Activated CD4-positive, alpha-beta memory T cell treated with anti-CD3 and anti-CD28 coated beads for 36 hours (primary cell): ENCODE measurements at regions not wholly inside any gene's neighbourhood (a gene's known extent, or its start where the extent isn't known, plus 50 kb on each side); places are given as distances from the start of the nearest gene placed in this dataset.
"Not testable (repeated sequence)": the region's sequence is repeated elsewhere in the genome, so short reads cannot be mapped to it uniquely, and the experiment has no call there.

Experiments used
- CTCF ChIA-PET: fragments of 350-600 bp; sonication (Branson Sonifier 250); formaldehyde crosslinking; loops from one replicate; lab custom pipeline; 2021; ENCODE audit warnings: antibody characterized with exemption, inconsistent platforms; lab: Charles Lee
- POLR2A ChIA-PET: fragments of 350-600 bp; sonication (Branson Sonifier 250); formaldehyde crosslinking; loops from one replicate; lab custom pipeline; 2021; ENCODE audit warnings: antibody characterized with exemption; lab: Charles Lee
- DNase-seq: peaks from one replicate; pipeline ENCODE4 v3.0.0-alpha.2; 2020
- H3K27ac Mint-ChIP-seq: one replicate; pipeline ENCODE4 v1.8.0; 2021; ENCODE audit warnings: mixed read lengths
- H3K27me3 Mint-ChIP-seq: one replicate; pipeline ENCODE4 v1.8.0; 2021; ENCODE audit warnings: mixed read lengths
- H3K36me3 Mint-ChIP-seq: one replicate; pipeline ENCODE4 v1.8.0; 2021; ENCODE audit warnings: mixed read lengths
- H3K4me1 Mint-ChIP-seq: one replicate; pipeline ENCODE4 v1.8.0; 2021; ENCODE audit warnings: low read depth, mixed read lengths
- H3K4me3 Mint-ChIP-seq: one replicate; pipeline ENCODE4 v1.8.0; 2021; ENCODE audit warnings: mild to moderate bottlenecking, mixed read lengths
- H3K9me3 Mint-ChIP-seq: one replicate; pipeline ENCODE4 v1.8.0; 2021; ENCODE audit warnings: mixed read lengths
- intact Hi-C: fragments of 100-400 bp; cut with micrococcal nuclease; formaldehyde crosslinking; loops from one replicate; pipeline ENCODE4 v1.15.1; 2023

DNA sequence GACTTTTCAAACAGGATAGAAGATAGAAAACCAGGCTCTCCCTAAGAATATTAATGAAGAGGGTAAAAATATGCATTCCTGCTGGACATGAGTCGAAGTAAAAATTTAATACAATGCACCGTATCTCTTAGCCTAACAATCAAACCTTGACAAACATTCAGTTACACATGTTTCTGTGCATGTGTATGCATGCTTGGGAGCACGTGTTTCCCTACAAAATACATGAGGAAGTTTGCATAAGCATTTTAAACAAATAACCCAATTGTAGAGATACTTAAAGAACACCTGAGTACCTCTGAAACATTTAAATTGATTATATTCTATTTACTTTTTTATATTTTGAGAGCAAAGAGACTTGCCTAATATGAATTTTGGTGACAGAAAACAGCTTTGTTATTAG is 1763.7 kb upstream of the SEL1L start:
- Mint-ChIP-seq H3K36me3 (no peaks in the 10 kb centered on the region), H3K27me3 (no peaks in the 10 kb centered on the region), H3K27ac (no peak overlapping the region), H3K9me3 (peaks cover 28% of the 10 kb centered on the region), H3K4me1 (no peaks in the 10 kb centered on the region), H3K4me3 (no peak overlapping the region)
- DNase-seq = no peak
- ChIA-PET POLR2A (no interaction called here), CTCF (no interaction called here)
- intact Hi-C loops = no loop called here

DNA sequence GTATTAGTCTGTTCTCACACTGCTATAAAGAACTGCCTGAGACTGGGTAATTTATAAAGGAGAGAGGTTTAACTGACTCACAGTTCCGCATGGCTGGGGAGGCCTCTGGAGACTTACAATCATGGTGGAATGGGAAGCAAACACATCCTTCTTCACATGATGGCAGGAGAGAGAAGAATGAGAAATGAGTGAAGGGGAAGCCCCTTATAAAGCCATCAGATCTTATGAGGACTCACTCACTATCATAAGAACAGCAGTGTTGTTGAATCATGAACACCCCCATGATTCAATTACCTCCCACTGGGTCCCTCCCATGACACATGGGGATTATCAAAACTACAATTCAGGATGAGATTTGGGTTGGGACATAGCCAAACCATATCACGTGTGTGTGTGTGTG is 1764.4 kb upstream of the SEL1L start:
- H3K4me1 Mint-ChIP-seq, CTCF ChIA-PET, H3K27me3 Mint-ChIP-seq, H3K27ac Mint-ChIP-seq, POLR2A ChIA-PET, H3K36me3 Mint-ChIP-seq, DNase-seq, intact Hi-C loops, H3K4me3 Mint-ChIP-seq: not testable (repeated sequence)
- peaks cover 28% of the 10 kb centered on the region for H3K9me3 Mint-ChIP-seq

DNA sequence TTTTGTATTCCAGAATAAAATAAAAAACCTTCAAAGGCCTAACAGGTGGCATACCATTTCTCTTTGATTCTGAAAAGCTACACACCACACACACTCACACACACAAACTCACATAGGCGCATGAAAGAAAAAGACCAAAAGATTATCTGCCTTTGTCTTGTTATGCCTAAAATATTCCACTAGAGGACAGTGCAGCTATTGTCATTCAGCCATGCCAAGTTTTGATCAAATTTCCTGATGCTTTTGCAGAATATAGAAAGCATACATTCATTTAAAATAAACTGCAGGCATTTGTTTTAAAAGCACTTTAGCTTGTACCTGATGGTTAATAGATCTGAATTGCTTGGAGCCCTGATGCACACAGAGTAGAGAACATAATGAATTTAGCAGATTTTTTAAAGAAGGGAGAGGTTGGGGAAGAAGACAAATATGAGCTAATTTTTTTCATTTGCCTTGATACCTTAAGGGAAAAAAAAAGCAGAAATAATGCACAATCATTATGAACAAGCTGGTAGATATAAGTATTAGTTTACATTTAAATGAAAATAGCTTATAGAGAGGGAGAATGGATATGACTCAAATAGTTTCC is 1766.9 kb upstream of the SEL1L start:
- Mint-ChIP-seq H3K4me1 (no peaks in the 10 kb centered on the region), H3K27ac (no peak overlapping the region), H3K36me3 (no peaks in the 10 kb centered on the region), H3K4me3 (no peak overlapping the region), H3K9me3 (peaks cover 23% of the 10 kb centered on the region), H3K27me3 (no peaks in the 10 kb centered on the region)
- DNase-seq = no peak
- intact Hi-C loops = no loop called here
- CTCF ChIA-PET = interaction anchor here (1.1 kb wide), 1 partner anchor 13 kb away, joined by 4 read pairs; no protein-coding TSS in a partner anchor
- POLR2A ChIA-PET = no interaction called here

DNA sequence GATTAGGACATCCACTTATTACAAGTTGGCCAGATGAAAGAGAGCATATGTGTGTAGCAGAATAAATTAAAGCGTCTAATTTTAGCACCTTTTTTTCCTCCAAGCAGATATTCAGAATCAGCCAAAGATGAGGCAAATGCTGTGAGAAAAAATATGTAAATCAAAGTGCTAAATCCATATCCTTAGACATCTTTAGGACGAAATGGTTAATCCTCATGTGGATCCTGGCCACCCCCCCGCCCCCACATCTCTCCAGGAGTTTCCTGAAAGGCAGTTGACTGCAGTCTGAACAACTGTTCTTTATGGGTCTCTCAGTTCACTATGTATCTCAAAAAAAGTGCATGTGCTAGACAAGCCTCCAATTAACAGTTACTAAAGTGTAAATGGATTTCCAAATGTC is 1768.1 kb upstream of the SEL1L start:
- DNase-seq = no peak
- Mint-ChIP-seq H3K4me1 (no peaks in the 10 kb centered on the region), H3K27me3 (no peaks in the 10 kb centered on the region), H3K36me3 (no peaks in the 10 kb centered on the region), H3K4me3 (no peak overlapping the region), H3K9me3 (peaks cover 23% of the 10 kb centered on the region), H3K27ac (no peak overlapping the region)
- intact Hi-C loops = no loop called here
- POLR2A ChIA-PET = no interaction called here
- CTCF ChIA-PET = no interaction called here

DNA sequence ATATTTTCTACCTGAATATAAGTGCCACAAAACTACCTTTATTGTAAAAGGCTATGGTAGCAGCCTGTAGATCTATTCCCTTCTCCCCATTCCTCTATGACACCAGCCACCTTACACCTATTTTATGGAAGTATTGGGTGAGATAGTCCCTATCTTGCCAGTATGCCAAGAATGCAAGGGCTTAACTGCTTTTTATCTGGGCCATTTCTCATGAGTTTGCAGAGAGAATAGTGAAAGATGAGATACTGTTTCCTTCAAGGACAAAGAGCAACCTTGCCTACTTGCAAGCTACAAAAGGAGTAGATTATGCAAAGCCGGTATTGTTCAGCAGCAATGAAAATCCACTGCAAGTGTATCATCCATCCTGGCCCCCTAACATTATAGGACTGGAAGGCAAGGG is 1775.6 kb upstream of the SEL1L start:
- POLR2A ChIA-PET = no interaction called here
- Mint-ChIP-seq H3K36me3 (no peaks in the 10 kb centered on the region), H3K4me1 (no peaks in the 10 kb centered on the region), H3K4me3 (no peak overlapping the region), H3K27ac (no peak overlapping the region), H3K27me3 (no peaks in the 10 kb centered on the region), H3K9me3 (peaks cover 31% of the 10 kb centered on the region)
- DNase-seq = no peak
- intact Hi-C loops = no loop called here
- CTCF ChIA-PET = no interaction called here

DNA sequence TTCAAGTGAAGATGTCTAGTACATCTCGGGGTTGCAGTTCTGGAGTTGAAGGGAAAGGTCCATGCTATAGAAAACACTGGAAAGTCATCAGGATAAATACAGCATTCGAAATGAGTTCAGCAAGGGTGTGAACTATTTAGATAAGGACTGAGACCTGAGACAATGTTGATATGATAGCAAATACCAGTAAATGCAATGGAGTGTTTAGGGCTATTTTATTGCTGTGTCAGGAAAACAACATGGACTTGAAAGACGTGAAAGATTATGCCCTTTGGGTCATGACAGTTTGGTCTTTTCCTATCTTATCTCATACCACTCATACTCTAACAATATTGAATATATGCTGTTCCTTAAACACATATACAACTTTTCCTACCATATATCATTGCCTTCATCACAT is 1776.2 kb upstream of the SEL1L start:
- Mint-ChIP-seq H3K9me3 (peaks cover 32% of the 10 kb centered on the region), H3K27ac (no peak overlapping the region), H3K36me3 (no peaks in the 10 kb centered on the region), H3K27me3 (no peaks in the 10 kb centered on the region), H3K4me1 (no peaks in the 10 kb centered on the region), H3K4me3 (no peak overlapping the region)
- no peak for DNase-seq
- ChIA-PET CTCF (no interaction called here), POLR2A (no interaction called here)
- intact Hi-C loops = no loop called here

DNA sequence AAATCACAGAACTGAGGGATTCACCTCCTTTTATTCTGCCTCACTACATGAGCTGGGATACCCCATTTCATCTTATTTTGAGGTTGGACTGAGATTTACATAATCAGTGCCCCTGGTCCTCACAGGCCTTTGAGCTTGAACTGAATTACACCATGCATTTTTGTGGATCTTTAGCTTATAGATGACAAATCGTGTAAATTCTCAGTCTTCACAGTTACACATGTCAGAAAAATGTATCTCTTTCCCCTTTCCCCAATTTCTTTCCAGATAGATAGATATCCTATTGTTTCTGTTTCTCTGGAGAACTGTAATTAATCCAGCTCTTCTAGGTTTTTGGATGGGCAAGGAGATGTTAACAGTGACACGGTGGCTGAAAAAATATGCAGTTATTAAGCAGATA is 1778.9 kb upstream of the SEL1L start:
- no peak for DNase-seq
- intact Hi-C loops = no loop called here
- Mint-ChIP-seq H3K36me3 (no peaks in the 10 kb centered on the region), H3K4me3 (no peak overlapping the region), H3K4me1 (no peaks in the 10 kb centered on the region), H3K27ac (no peak overlapping the region), H3K27me3 (no peaks in the 10 kb centered on the region), H3K9me3 (peaks cover 34% of the 10 kb centered on the region)
- ChIA-PET CTCF (interaction anchor here (1.4 kb wide), 1 partner anchor 12 kb away, joined by 4 read pairs; no protein-coding TSS in a partner anchor), POLR2A (no interaction called here)

DNA sequence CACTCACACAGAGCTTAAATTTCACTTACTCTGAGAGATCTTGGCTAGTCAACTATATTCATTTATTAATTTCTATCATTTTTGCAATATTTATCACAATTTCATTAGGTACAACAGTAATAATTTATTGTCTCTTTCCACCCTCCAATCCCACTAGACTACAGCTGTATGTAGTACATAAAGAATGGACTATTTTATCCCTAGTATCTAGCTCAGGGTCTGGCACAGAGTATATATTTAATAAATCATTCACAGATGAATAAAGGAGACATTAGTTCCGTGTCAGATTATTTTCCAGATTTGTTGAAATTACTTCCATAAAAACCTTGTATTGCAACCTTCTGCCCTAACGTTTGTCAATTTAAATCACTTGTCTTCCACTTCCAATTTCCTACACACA is 1781.1 kb upstream of the SEL1L start:
- no peak for DNase-seq
- no peaks in the 10 kb centered on the region for H3K4me1 Mint-ChIP-seq
- POLR2A ChIA-PET = no interaction called here
- CTCF ChIA-PET = no interaction called here
- intact Hi-C loops = no loop called here
- H3K27ac Mint-ChIP-seq = no peak overlapping the region
- H3K4me3 Mint-ChIP-seq = no peak overlapping the region
- peaks cover 32% of the 10 kb centered on the region for H3K9me3 Mint-ChIP-seq
- H3K36me3 Mint-ChIP-seq = no peaks in the 10 kb centered on the region
- H3K27me3 Mint-ChIP-seq = no peaks in the 10 kb centered on the region

DNA sequence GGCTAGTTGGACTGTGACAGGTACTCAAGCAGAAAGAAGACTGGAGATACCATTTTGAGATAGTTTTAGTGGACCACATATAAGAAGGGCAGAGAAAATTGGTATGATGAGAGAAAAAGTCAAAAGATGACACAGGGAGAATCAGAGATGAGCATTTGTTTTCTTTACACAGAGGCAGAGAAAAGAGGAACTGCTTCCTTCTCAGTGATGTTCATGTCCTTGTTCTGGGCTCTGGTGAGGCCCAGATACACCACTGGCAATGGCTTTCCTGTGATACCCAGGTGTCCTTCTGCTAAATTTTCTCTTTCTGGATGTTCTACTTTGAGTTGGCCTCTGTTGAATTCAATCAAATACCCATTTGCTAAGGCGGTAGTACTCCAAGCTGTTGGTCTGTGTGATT is 1782.7 kb upstream of the SEL1L start:
- Mint-ChIP-seq H3K36me3 (no peaks in the 10 kb centered on the region), H3K27ac (no peak overlapping the region), H3K27me3 (no peaks in the 10 kb centered on the region), H3K9me3 (peaks cover 29% of the 10 kb centered on the region), H3K4me3 (no peak overlapping the region), H3K4me1 (no peaks in the 10 kb centered on the region)
- no peak for DNase-seq
- intact Hi-C loops = no loop called here
- ChIA-PET CTCF (no interaction called here), POLR2A (no interaction called here)

DNA sequence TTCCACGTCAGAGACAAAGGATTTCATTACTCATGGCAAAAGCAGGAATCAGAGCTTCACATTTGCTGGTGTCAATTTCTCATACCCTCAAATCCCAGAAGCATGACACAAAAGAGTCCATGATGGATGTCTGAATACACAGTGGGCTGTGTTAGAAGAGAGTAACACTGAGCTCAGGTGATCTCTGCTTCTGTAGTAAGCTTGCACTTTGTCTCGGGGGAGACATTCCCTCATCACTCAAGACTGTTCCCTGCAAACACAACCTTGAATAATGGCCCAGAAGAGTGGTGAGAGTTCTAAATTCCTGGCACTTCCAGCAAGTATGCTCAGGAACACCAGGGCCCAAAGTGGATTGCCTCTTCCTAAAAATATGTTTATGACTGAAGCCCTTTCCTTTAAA is 1787.2 kb upstream of the SEL1L start:
- CTCF ChIA-PET = no interaction called here
- DNase-seq = no peak
- intact Hi-C loops = no loop called here
- H3K36me3 Mint-ChIP-seq = no peaks in the 10 kb centered on the region
- H3K4me1 Mint-ChIP-seq = no peaks in the 10 kb centered on the region
- no peak overlapping the region for H3K27ac Mint-ChIP-seq
- no peak overlapping the region for H3K4me3 Mint-ChIP-seq
- H3K9me3 Mint-ChIP-seq = peaks cover 24% of the 10 kb centered on the region
- no peaks in the 10 kb centered on the region for H3K27me3 Mint-ChIP-seq
- POLR2A ChIA-PET = no interaction called here

DNA sequence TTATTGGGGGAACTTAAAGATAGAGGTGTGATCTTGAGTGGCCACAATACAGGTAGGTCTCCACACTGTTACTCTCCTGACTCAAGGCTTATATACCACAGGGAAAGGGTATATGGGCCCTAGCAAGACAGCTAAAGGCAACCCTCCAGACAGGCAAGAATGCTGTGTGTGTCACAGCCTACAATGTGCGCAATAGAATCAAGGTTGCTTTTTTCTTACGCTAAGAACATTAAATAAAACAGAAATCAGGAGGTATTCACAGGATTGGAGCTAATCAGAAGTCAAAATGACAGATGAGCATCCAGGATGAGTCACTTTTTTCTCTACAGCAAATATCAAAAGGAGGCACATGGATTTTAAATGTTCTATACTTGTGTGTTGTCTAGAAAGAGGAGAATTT is 1797.9 kb upstream of the SEL1L start:
- no peak for DNase-seq
- intact Hi-C loops = no loop called here
- Mint-ChIP-seq H3K36me3 (no peaks in the 10 kb centered on the region), H3K9me3 (peaks cover 5% of the 10 kb centered on the region), H3K27me3 (no peaks in the 10 kb centered on the region), H3K4me3 (no peak overlapping the region), H3K27ac (no peak overlapping the region), H3K4me1 (no peaks in the 10 kb centered on the region)
- ChIA-PET POLR2A (no interaction called here), CTCF (no interaction called here)

DNA sequence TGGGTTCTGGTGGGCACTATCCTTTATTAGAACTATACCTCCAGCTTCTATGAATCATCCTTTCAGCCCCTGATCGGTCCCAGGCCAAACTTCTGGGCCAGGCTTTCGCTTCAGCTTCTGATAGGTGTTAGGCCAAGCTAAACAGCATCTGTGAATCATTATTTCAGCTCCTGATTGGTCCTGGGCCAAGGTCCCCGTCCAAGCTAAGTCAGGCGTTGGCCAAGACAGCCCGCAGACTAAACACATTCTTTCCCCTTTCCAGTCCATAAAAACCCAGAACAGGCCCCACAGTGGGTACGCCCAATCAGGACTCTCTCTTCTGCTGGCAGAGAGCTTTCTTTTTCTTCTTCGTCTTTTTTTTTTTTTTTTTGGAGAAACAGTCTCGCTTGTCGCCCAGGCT is 1808.9 kb upstream of the SEL1L start:
- CTCF ChIA-PET = interaction anchor here (1.0 kb wide), 1 partner anchor 9 kb away, joined by 3 read pairs; no protein-coding TSS in a partner anchor
- intact Hi-C loops = no loop called here
- POLR2A ChIA-PET = no interaction called here
- DNase-seq = no peak
- H3K4me1 Mint-ChIP-seq = no peaks in the 10 kb centered on the region
- no peaks in the 10 kb centered on the region for H3K36me3 Mint-ChIP-seq
- H3K27ac Mint-ChIP-seq = no peak overlapping the region
- H3K9me3 Mint-ChIP-seq = peaks cover 26% of the 10 kb centered on the region
- H3K27me3 Mint-ChIP-seq = no peaks in the 10 kb centered on the region
- H3K4me3 Mint-ChIP-seq = no peak overlapping the region

DNA sequence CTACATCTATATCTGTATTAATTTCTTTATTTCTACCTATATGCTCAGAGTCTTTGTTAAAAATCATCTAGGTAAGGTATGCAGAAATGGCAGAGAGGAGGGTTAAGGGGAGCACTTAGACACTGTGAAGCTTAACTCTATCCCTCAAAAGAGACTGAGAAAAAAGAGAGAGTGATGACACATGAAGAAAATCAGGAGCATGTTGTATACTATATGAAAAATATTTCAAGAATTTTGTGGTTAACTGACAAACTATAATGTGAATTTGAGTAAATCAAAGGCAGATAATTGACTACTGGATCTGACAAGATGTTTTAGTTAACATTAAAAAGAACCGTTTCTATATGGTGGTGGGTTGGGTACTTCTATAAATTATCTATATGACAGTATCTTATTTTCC is 1814.2 kb upstream of the SEL1L start:
- Mint-ChIP-seq H3K36me3 (no peaks in the 10 kb centered on the region), H3K9me3 (peaks cover 18% of the 10 kb centered on the region), H3K27me3 (no peaks in the 10 kb centered on the region), H3K4me1 (no peaks in the 10 kb centered on the region), H3K4me3 (no peak overlapping the region), H3K27ac (no peak overlapping the region)
- ChIA-PET CTCF (no interaction called here), POLR2A (no interaction called here)
- no peak for DNase-seq
- intact Hi-C loops = no loop called here
